Tibial nerve (tissue), 4 donors: ENCODE measurements at regions not wholly inside any gene's neighbourhood (a gene's known extent, or its start where the extent isn't known, plus 50 kb on each side); places are given as distances from the start of the nearest gene placed in this dataset.
A peak's percentile ranks its signal among the peaks of the same experiment; 100 is the strongest.

Source experiments
- DNase-seq, 2 donors: peaks; one replicate each; pipeline ENCODE4 v3.0.0-alpha.2; 2019; ENCODE audit warnings: low spot score in 2 of 2
- H3K27ac ChIP-seq, 4 donors: fragments of 200-600 bp; sonication (generic) in 3 of 4; one replicate each; pipeline ENCODE4 v1.5.1; 2017 to 2019; ENCODE audit warnings: mild to moderate bottlenecking in 1 of 4
- H3K27me3 ChIP-seq, 2 donors: fragments of 200-600 bp; sonication (generic) in 1 of 2; one replicate each; pipeline versions ENCODE4 v1.5.1 to v1.6.0; 2017 to 2019
- H3K36me3 ChIP-seq, 3 donors: fragments of 200-600 bp; sonication (generic); one replicate each; pipeline ENCODE4 v1.5.1; 2018 to 2019
- H3K4me1 ChIP-seq, 4 donors: fragments of 200-600 bp; sonication (generic) in 3 of 4; one replicate each; pipeline ENCODE4 v1.5.1; 2017 to 2019
- H3K4me3 ChIP-seq, 4 donors: fragments of 200-600 bp; sonication (generic) in 3 of 4; one replicate each; pipeline ENCODE4 v1.5.1; 2017 to 2019; ENCODE audit warnings: mild to moderate bottlenecking in 1 of 4, moderate library complexity in 1 of 4
- H3K9me3 ChIP-seq, 4 donors: fragments of 200-600 bp; sonication (generic) in 3 of 4; one replicate each; pipeline ENCODE4 v1.5.1; 2017 to 2019
- CTCF ChIP-seq, 5 experiments: fragments of 200-600 bp in 3 of 5; fragments of 450-650 bp in 2 of 5; sonication (generic) in 3 of 5; IDR thresholded peaks; one replicate each; pipeline ENCODE4 v1.5.1; 2016 to 2019; ENCODE audit warnings: antibody characterized with exemption in 5 of 5, mild to moderate bottlenecking in 3 of 5, moderate library complexity in 2 of 5
- EP300 ChIP-seq, 2 donors: sonication (generic); formaldehyde crosslinking; IDR thresholded peaks; one replicate each; pipeline ENCODE4 v1.6.1; 2017; ENCODE audit warnings: antibody characterized with exemption in 2 of 2, mild to moderate bottlenecking in 1 of 2
- POLR2A ChIP-seq, 2 donors: fragments of 450-650 bp; IDR thresholded peaks; one replicate each; pipeline ENCODE4 v1.6.1; 2017; ENCODE audit warnings: antibody characterized with exemption in 2 of 2, mild to moderate bottlenecking in 2 of 2, moderate library complexity in 2 of 2
- WGBS, 2 donors: methylation state at CpG; one replicate each; pipeline ENCODE4 v1.1.5; 2018; 5-methylcytosine and 5-hydroxymethylcytosine counted together

GRCh38 chr1:114229368-114229767 lies 75.7 kb upstream of the SYT6 start:
- DNase-seq: no peak
- H3K27ac ChIP-seq: no peak overlapping the region
- H3K4me3 ChIP-seq: no peak overlapping the region
- TF ChIP-seq POLR2A (IDR thresholded peaks at IDR 0.05) (no peak), CTCF (IDR thresholded peaks at IDR 0.05) (no peak), EP300 (IDR thresholded peaks at IDR 0.05) (no peak)
- no peaks in the 10 kb centered on the region for H3K27me3 ChIP-seq
- no peaks in the 10 kb centered on the region for H3K9me3 ChIP-seq
- no peaks in the 10 kb centered on the region for H3K4me1 ChIP-seq
- no peaks in the 10 kb centered on the region for H3K36me3 ChIP-seq
- 91 to 97% methylated on average over 7 of the region's 7 CpGs for WGBS, 2 donors

GRCh38 chr1:114227059-114227458 lies 73.4 kb upstream of the SYT6 start:
- WGBS, 2 donors: 63 to 81% methylated on average over 2 to 4 of the region's 4 CpGs
- Histone ChIP-seq H3K36me3 (no peaks in the 10 kb centered on the region), H3K27me3 (no peaks in the 10 kb centered on the region), H3K4me3 (no peak overlapping the region), H3K4me1 (no peaks in the 10 kb centered on the region), H3K27ac (no peak overlapping the region), H3K9me3 (no peaks in the 10 kb centered on the region)
- TF ChIP-seq POLR2A (IDR thresholded peaks at IDR 0.05): no peak
- no peak for TF ChIP-seq EP300 (IDR thresholded peaks at IDR 0.05)
- TF ChIP-seq CTCF (IDR thresholded peaks at IDR 0.05): no peak
- DNase-seq: no peak

- no peaks in the 10 kb centered on the region for H3K27me3 ChIP-seq
- TF ChIP-seq POLR2A (IDR thresholded peaks at IDR 0.05) (no peak), EP300 (IDR thresholded peaks at IDR 0.05) (no peak), CTCF (IDR thresholded peaks at IDR 0.05) (no peak)
- 43 to 59% methylated on average over 7 of the region's 7 CpGs for WGBS, 2 donors
- H3K36me3 ChIP-seq: no peaks in the 10 kb centered on the region
- no peak for DNase-seq
- no peak overlapping the region for H3K4me3 ChIP-seq
- peaks cover 0 to 6% (median 0%) of the 10 kb centered on the region in 4 donors for H3K4me1 ChIP-seq
- no peaks in the 10 kb centered on the region for H3K9me3 ChIP-seq
- no peak overlapping the region for H3K27ac ChIP-seq
Observed at GRCh38 chr1:114224196-114224907, 70.7 kb upstream of the SYT6 start.

GRCh38 chr1:114222920-114223319 lies 69.3 kb upstream of the SYT6 start:
- Histone ChIP-seq H3K36me3 (no peaks in the 10 kb centered on the region), H3K4me3 (no peak overlapping the region), H3K27ac (no peak overlapping the region), H3K9me3 (no peaks in the 10 kb centered on the region), H3K27me3 (no peaks in the 10 kb centered on the region), H3K4me1 (peaks cover 0 to 14% (median 0%) of the 10 kb centered on the region in 4 donors)
- TF ChIP-seq CTCF (IDR thresholded peaks at IDR 0.05): no peak
- no peak for DNase-seq
- 77 to 82% methylated on average over 4 of the region's 4 CpGs for WGBS, 2 donors

- Histone ChIP-seq H3K36me3 (no peaks in the 10 kb centered on the region), H3K27ac (peak overlapping the region in 1 of 4 donors; percentile 36), H3K4me3 (peak overlapping the region in 1 of 4 donors; percentile 25), H3K27me3 (no peaks in the 10 kb centered on the region), H3K9me3 (no peaks in the 10 kb centered on the region), H3K4me1 (peaks cover 0 to 14% (median 0%) of the 10 kb centered on the region in 4 donors)
- DNase-seq: no peak
- 24 to 27% methylated on average over 7 of the region's 7 CpGs for WGBS, 2 donors
- peak in 1 of 5 experiments; percentile 7 for TF ChIP-seq CTCF (IDR thresholded peaks at IDR 0.05)
- TF ChIP-seq POLR2A (IDR thresholded peaks at IDR 0.05): no peak
Observed at GRCh38 chr1:114219172-114219868, 65.7 kb upstream of the SYT6 start.
